ENCODE measurements at regions not wholly inside any gene's neighbourhood (a gene's known extent, or its start where the extent isn't known, plus 50 kb on each side); places are given as distances from the start of the nearest gene placed in this dataset.

GRCh38 chr16:63712725-63713124, 1409.1 kb downstream of the CDH11 start:
- Mint-ChIP-seq H3K27me3 (ENCODE audit: insufficient read depth) (no peaks in the 10 kb centered on the region), H3K9me3 (peaks cover 15% of the 10 kb centered on the region), H3K27ac (no peak overlapping the region), H3K4me3 (no peak overlapping the region), H3K36me3 (ENCODE audit: low read depth) (no peaks in the 10 kb centered on the region), H3K4me1 (ENCODE audit: low read depth) (no peaks in the 10 kb centered on the region)
- DNase-seq: no peak
- TF ChIP-seq CTCF (IDR thresholded peaks at IDR 0.05): no peak

GRCh38 chr16:63703612-63704011, 1418.3 kb downstream of the CDH11 start:
- no peaks in the 10 kb centered on the region for H3K27me3 Mint-ChIP-seq (ENCODE audit: insufficient read depth)
- H3K4me3 Mint-ChIP-seq: no peak overlapping the region
- no peaks in the 10 kb centered on the region for H3K4me1 Mint-ChIP-seq (ENCODE audit: low read depth)
- peaks cover 37% of the 10 kb centered on the region for H3K9me3 Mint-ChIP-seq
- H3K36me3 Mint-ChIP-seq (ENCODE audit: low read depth): 0 out of 2 replicates have a peak, but pooled peaks cover 3% of the 10 kb centered on the region
- H3K27ac Mint-ChIP-seq: no peak overlapping the region
- DNase-seq: no peak
- no peak for TF ChIP-seq CTCF (IDR thresholded peaks at IDR 0.05)

- no peaks in the 10 kb centered on the region for H3K27me3 Mint-ChIP-seq (ENCODE audit: insufficient read depth)
- H3K9me3 Mint-ChIP-seq: peaks cover 37% of the 10 kb centered on the region
- no peak for TF ChIP-seq CTCF (IDR thresholded peaks at IDR 0.05)
- no peak overlapping the region for H3K27ac Mint-ChIP-seq
- H3K4me1 Mint-ChIP-seq (ENCODE audit: low read depth): no peaks in the 10 kb centered on the region
- no peak overlapping the region for H3K4me3 Mint-ChIP-seq
- no peak for DNase-seq
- H3K36me3 Mint-ChIP-seq (ENCODE audit: low read depth): 0 out of 2 replicates have a peak, but pooled peaks cover 3% of the 10 kb centered on the region
These were observed 1418.8 kb downstream of the CDH11 start for GRCh38 chr16:63702981-63703590.

GRCh38 chr16:63697736-63698135, 1424.1 kb downstream of the CDH11 start:
- Mint-ChIP-seq H3K9me3 (peaks cover 34% of the 10 kb centered on the region), H3K27me3 (ENCODE audit: insufficient read depth) (no peaks in the 10 kb centered on the region), H3K4me1 (ENCODE audit: low read depth) (no peaks in the 10 kb centered on the region), H3K36me3 (ENCODE audit: low read depth) (no peaks in the 10 kb centered on the region), H3K27ac (no peak overlapping the region), H3K4me3 (no peak overlapping the region)
- DNase-seq: no peak
- no peak for TF ChIP-seq CTCF (IDR thresholded peaks at IDR 0.05)

- Mint-ChIP-seq H3K27ac (no peak overlapping the region), H3K9me3 (peaks cover 15% of the 10 kb centered on the region), H3K36me3 (ENCODE audit: low read depth) (no peaks in the 10 kb centered on the region), H3K27me3 (ENCODE audit: insufficient read depth) (no peaks in the 10 kb centered on the region), H3K4me3 (no peak overlapping the region), H3K4me1 (ENCODE audit: low read depth) (no peaks in the 10 kb centered on the region)
- no peak for DNase-seq
- TF ChIP-seq CTCF (IDR thresholded peaks at IDR 0.05): no peak
These were observed 1426.5 kb downstream of the CDH11 start for GRCh38 chr16:63695347-63695746.

- TF ChIP-seq CTCF (IDR thresholded peaks at IDR 0.05): no peak
- Mint-ChIP-seq H3K9me3 (peaks cover 8% of the 10 kb centered on the region), H3K36me3 (ENCODE audit: low read depth) (no peaks in the 10 kb centered on the region), H3K4me1 (ENCODE audit: low read depth) (no peaks in the 10 kb centered on the region), H3K4me3 (no peak overlapping the region), H3K27ac (no peak overlapping the region), H3K27me3 (ENCODE audit: insufficient read depth) (no peaks in the 10 kb centered on the region)
- DNase-seq: no peak
These were observed 1430.9 kb downstream of the CDH11 start for GRCh38 chr16:63690961-63691360.

All from HFFc6 (cell line).